ENCODE measurements at regions not wholly inside any gene's neighbourhood (a gene's known extent, or its start where the extent isn't known, plus 50 kb on each side); places are given as distances from the start of the nearest gene placed in this dataset.
A peak's percentile ranks its signal among the peaks of the same experiment; 100 is the strongest.

DNA sequence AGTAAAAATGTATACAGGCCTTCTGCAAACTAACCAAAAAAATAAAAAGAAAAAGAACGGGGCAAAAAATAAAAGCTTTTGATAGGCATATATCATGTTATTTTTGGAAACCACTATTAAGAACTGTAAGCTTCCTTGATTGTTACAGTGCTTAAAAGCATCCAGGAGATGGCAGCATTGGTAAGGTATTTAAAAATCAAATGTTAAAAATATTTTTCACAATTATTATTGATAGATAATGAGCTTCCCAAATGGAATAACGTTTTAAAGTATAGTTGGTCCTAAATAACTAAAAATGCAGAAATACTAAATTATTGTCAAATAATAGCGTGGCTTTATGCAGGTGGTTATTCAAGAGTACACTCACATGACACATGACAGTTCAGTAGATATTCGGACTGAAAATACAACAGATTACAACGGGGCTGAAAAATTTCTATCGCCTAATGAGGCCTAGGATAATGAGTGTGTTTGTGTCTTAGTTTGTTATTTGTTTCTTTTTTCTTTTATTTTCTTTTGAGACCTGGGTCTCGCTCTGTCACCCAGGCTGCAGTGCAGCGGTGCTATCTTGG, 127.2 kb upstream of the ATF7IP start:
- TF ChIP-seq, protein P1, sequence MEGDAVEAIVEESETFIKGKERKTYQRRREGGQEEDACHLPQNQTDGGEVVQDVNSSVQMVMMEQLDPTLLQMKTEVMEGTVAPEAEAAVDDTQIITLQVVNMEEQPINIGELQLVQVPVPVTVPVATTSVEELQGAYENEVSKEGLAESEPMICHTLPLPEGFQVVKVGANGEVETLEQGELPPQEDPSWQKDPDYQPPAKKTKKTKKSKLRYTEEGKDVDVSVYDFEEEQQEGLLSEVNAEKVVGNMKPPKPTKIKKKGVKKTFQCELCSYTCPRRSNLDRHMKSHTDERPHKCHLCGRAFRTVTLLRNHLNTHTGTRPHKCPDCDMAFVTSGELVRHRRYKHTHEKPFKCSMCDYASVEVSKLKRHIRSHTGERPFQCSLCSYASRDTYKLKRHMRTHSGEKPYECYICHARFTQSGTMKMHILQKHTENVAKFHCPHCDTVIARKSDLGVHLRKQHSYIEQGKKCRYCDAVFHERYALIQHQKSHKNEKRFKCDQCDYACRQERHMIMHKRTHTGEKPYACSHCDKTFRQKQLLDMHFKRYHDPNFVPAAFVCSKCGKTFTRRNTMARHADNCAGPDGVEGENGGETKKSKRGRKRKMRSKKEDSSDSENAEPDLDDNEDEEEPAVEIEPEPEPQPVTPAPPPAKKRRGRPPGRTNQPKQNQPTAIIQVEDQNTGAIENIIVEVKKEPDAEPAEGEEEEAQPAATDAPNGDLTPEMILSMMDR (conservative IDR thresholded peaks at IDR 0.05; ENCODE audit: low read depth, low read length), result peak; percentile 65
- TF ChIP-seq EZH2 (IDR thresholded peaks at IDR 0.05; ENCODE audit: low read length, unreplicated experiment) (no peak), EZH2phosphoT487 (IDR thresholded peaks at IDR 0.05; ENCODE audit: borderline replicate concordance, low read length) (no peak)
